ENCODE measurements at regions not wholly inside any gene's neighbourhood (a gene's known extent, or its start where the extent isn't known, plus 50 kb on each side); places are given as distances from the start of the nearest gene placed in this dataset.

GRCh38 chr15:23910030-23910429, 222.9 kb upstream of the NDN start:
- CTCF ChIA-PET: no interaction called here

GRCh38 chr15:23912191-23912590, 225.1 kb upstream of the NDN start:
- ATAC-seq: no peak
- Histone ChIP-seq H3K4me1 (no peaks in the 10 kb centered on the region), H3K4me3 (no peak overlapping the region), H3K9me3 (no peaks in the 10 kb centered on the region), H3K27ac (no peak overlapping the region), H3K4me2 (no peak overlapping the region)
- TF ChIP-seq TFCP2L1 (CRISPR knock-in tag; IDR thresholded peaks at IDR 0.05): no peak
- TF ChIP-seq BHLHE40 (IDR thresholded peaks at IDR 0.05; ENCODE audit: low read depth, low read length): no peak
- no peak for TF ChIP-seq SMC3 (IDR thresholded peaks at IDR 0.05)
- no peak for TF ChIP-seq CBX2 (IDR thresholded peaks at IDR 0.05; ENCODE audit: borderline replicate concordance, low read depth)
- no peak for TF ChIP-seq MAZ (IDR thresholded peaks at IDR 0.05; ENCODE audit: borderline replicate concordance, low read depth, low read length)
- TF ChIP-seq, protein P1, sequence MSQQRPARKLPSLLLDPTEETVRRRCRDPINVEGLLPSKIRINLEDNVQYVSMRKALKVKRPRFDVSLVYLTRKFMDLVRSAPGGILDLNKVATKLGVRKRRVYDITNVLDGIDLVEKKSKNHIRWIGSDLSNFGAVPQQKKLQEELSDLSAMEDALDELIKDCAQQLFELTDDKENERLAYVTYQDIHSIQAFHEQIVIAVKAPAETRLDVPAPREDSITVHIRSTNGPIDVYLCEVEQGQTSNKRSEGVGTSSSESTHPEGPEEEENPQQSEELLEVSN (IDR thresholded peaks at IDR 0.05; ENCODE audit: borderline replicate concordance, low read depth): no peak
- TF ChIP-seq JUN (IDR thresholded peaks at IDR 0.05): no peak
- no peak for TF ChIP-seq HOXB5 (CRISPR knock-in tag; IDR thresholded peaks at IDR 0.05)
- TF ChIP-seq HEYL (CRISPR knock-in tag; IDR thresholded peaks at IDR 0.05): no peak
- TF ChIP-seq RNF2 (IDR thresholded peaks at IDR 0.05; ENCODE audit: borderline replicate concordance, low read depth): no peak
- TF ChIP-seq POLR2AphosphoS2 (conservative IDR thresholded peaks at IDR 0.05; ENCODE audit: low read length): no peak
- no peak for TF ChIP-seq KDM5A (IDR thresholded peaks at IDR 0.05)
- no peak for TF ChIP-seq RCOR1 (IDR thresholded peaks at IDR 0.05; ENCODE audit: low read depth, low read length)
- TF ChIP-seq FOSL2 (IDR thresholded peaks at IDR 0.05): no peak
- no peak for TF ChIP-seq FOSL2 (CRISPR knock-in tag; IDR thresholded peaks at IDR 0.05)
- no peak for TF ChIP-seq SREBF2 (IDR thresholded peaks at IDR 0.05)
- no peak for TF ChIP-seq RARB (CRISPR knock-in tag; IDR thresholded peaks at IDR 0.05)
- TF ChIP-seq, protein P2, sequence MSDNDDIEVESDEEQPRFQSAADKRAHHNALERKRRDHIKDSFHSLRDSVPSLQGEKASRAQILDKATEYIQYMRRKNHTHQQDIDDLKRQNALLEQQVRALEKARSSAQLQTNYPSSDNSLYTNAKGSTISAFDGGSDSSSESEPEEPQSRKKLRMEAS (IDR thresholded peaks at IDR 0.05): no peak
- ChIA-PET POLR2A (no interaction called here), CTCF (no interaction called here)
- no peak for FAIRE-seq
- DNase-seq (ENCODE audit: low read depth in 1 of 2, low spot score in 1 of 2): no peak
- WGBS (ENCODE audit: missing lambda C conversion rate): 32% methylated on average over 12 of the region's 12 CpGs

More at GRCh38 chr15:23910030-23910429, 222.9 kb upstream of the NDN start:
- H3K4me2 ChIP-seq: no peak overlapping the region
- POLR2A ChIA-PET: no interaction called here
- H3K27ac ChIP-seq: no peak overlapping the region
- H3K4me3 ChIP-seq: no peak overlapping the region
- DNase-seq (ENCODE audit: low read depth in 1 of 2, low spot score in 1 of 2) (no peak), ATAC-seq (no peak), FAIRE-seq (no peak)
- TF ChIP-seq HEYL (CRISPR knock-in tag; IDR thresholded peaks at IDR 0.05): no peak
- TF ChIP-seq SMC3 (IDR thresholded peaks at IDR 0.05): no peak
- no peak for TF ChIP-seq MAFK (IDR thresholded peaks at IDR 0.05; ENCODE audit: partially characterized antibody)
- TF ChIP-seq CBX8 (IDR thresholded peaks at IDR 0.05): no peak
- no peak for TF ChIP-seq KDM5A (IDR thresholded peaks at IDR 0.05)
- TF ChIP-seq GATA3 (IDR thresholded peaks at IDR 0.05; ENCODE audit: borderline replicate concordance): no peak
- no peak for TF ChIP-seq RNF2 (IDR thresholded peaks at IDR 0.05; ENCODE audit: borderline replicate concordance, low read depth)
- no peak for TF ChIP-seq HMGXB4 (CRISPR knock-in tag; IDR thresholded peaks at IDR 0.05; ENCODE audit: borderline replicate concordance)
- no peak for TF ChIP-seq NR3C1 (IDR thresholded peaks at IDR 0.05)
- no peak for TF ChIP-seq JUN (IDR thresholded peaks at IDR 0.05)
- TF ChIP-seq NFE2L2 (conservative IDR thresholded peaks at IDR 0.05; ENCODE audit: low read length): no peak
- no peak for TF ChIP-seq RARB (CRISPR knock-in tag; IDR thresholded peaks at IDR 0.05)
- no peak for TF ChIP-seq JUNB (IDR thresholded peaks at IDR 0.05)
- H3K4me1 ChIP-seq: no peaks in the 10 kb centered on the region
- no peaks in the 10 kb centered on the region for H3K9me3 ChIP-seq
- WGBS (ENCODE audit: missing lambda C conversion rate): 4% methylated on average over 2 of the region's 2 CpGs

DNA sequence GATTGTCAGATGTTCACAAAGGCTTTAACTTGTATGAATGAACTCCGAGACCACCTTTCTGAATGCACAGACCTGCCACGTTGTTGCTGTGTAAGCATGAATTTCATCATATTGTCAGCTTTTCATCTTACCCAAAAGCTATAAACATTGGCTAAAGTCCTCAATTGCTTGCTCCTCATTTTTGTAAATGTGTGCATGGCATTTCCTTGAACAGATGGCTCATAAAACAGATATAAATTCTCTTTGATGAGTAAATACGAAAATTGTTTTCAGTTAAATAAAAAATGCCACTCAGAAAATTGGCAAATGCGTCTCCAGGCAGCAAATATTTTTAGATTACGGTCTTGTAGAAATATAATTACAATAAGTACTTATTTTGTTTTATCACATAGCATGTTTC, 226.0 kb upstream of the NDN start:
- CTCF ChIA-PET: no interaction called here
- H3K4me2 ChIP-seq: no peak overlapping the region
- no peak for ATAC-seq
- no peaks in the 10 kb centered on the region for H3K4me1 ChIP-seq
- POLR2A ChIA-PET: no interaction called here
- no peak overlapping the region for H3K4me3 ChIP-seq
- FAIRE-seq: no peak
- WGBS (ENCODE audit: missing lambda C conversion rate): 4% methylated on average over 5 of the region's 5 CpGs
- DNase-seq (ENCODE audit: low read depth in 1 of 2, low spot score in 1 of 2): no peak
- no peak overlapping the region for H3K27ac ChIP-seq
- no peaks in the 10 kb centered on the region for H3K9me3 ChIP-seq
- TF ChIP-seq TFCP2L1 (CRISPR knock-in tag; IDR thresholded peaks at IDR 0.05): no peak
- TF ChIP-seq MAFK (IDR thresholded peaks at IDR 0.05; ENCODE audit: partially characterized antibody): peak; percentile 45
